Keratinocyte (primary cell): ENCODE measurements at regions not wholly inside any gene's neighbourhood (a gene's known extent, or its start where the extent isn't known, plus 50 kb on each side); places are given as distances from the start of the nearest gene placed in this dataset.

Experiments used
- DNase-seq: peaks from one replicate; pipeline ENCODE4 v3.0.0-alpha.2; 2011; ENCODE audit warnings: low read depth, missing footprints, low spot score
- FAIRE-seq: peaks from 2 replicates; lab custom pipeline; 2011; peaks lifted over from hg19 to GRCh38; lab: Jason Lieb, UNC
- H2AFZ ChIP-seq: 2 replicates; pipeline ENCODE4 v1.6.0; 2012; ENCODE audit warnings: low read length, control low read depth, inconsistent platforms; ENCODE audit not compliant: control insufficient read depth
- H3K27ac ChIP-seq: 2 replicates; pipeline ENCODE4 v1.5.1; 2011; ENCODE audit warnings: low read length; ENCODE audit not compliant: control insufficient read depth, insufficient read depth
- H3K27me3 ChIP-seq: 3 replicates; pipeline ENCODE4 v1.6.0; 2011; ENCODE audit warnings: low read length; ENCODE audit not compliant: control insufficient read depth, insufficient read depth; ENCODE audit errors: extremely low read depth
- H3K36me3 ChIP-seq, 2 experiments: 2 replicates in 1 of 2; 3 replicates in 1 of 2; pipeline ENCODE4 v1.5.1; 2011; ENCODE audit warnings: low read length in 2 of 2, mild to moderate bottlenecking in 1 of 2; ENCODE audit not compliant: control insufficient read depth in 2 of 2, insufficient read depth in 2 of 2; ENCODE audit errors: extremely low read depth in 1 of 2
- H3K4me1 ChIP-seq: 3 replicates; pipeline ENCODE4 v1.5.1; 2011; ENCODE audit warnings: low read length; ENCODE audit not compliant: control insufficient read depth, insufficient read depth; ENCODE audit errors: extremely low read depth
- H3K4me2 ChIP-seq: 3 replicates; pipeline ENCODE4 v1.6.0; 2011; ENCODE audit warnings: low read depth, low read length; ENCODE audit not compliant: control insufficient read depth, insufficient read depth; ENCODE audit errors: extremely low read depth
- H3K4me3 ChIP-seq, 3 experiments: fragments of 200-600 bp in 1 of 3; sonication (generic) in 1 of 3; 2 replicates in 2 of 3; 3 replicates in 1 of 3; pipeline ENCODE4 v1.5.1; 2011 to 2016; ENCODE audit warnings: low read length in 3 of 3, mild to moderate bottlenecking in 3 of 3, control low read depth in 2 of 3, inconsistent platforms in 1 of 3, low read depth in 1 of 3, mixed read lengths in 1 of 3, mixed run types in 1 of 3, moderate library complexity in 1 of 3; ENCODE audit not compliant: control insufficient read depth in 2 of 3, insufficient read depth in 2 of 3; ENCODE audit errors: extremely low read depth in 1 of 3
- H3K79me2 ChIP-seq: 2 replicates; pipeline ENCODE4 v1.6.0; 2012; ENCODE audit warnings: low read length; ENCODE audit not compliant: control insufficient read depth, insufficient read depth
- H3K9ac ChIP-seq: 3 replicates; pipeline ENCODE4 v1.6.0; 2011; ENCODE audit warnings: low read length; ENCODE audit not compliant: control insufficient read depth, insufficient read depth; ENCODE audit errors: extremely low read depth
- H3K9me1 ChIP-seq: 3 replicates; pipeline ENCODE4 v1.6.0; 2011; ENCODE audit warnings: low read length; ENCODE audit not compliant: control insufficient read depth, insufficient read depth; ENCODE audit errors: extremely low read depth
- H3K9me3 ChIP-seq: 2 replicates; pipeline ENCODE4 v1.5.1; 2012; ENCODE audit warnings: low read depth, low read length; ENCODE audit not compliant: control insufficient read depth
- H4K20me1 ChIP-seq: 3 replicates; pipeline ENCODE4 v1.6.0; 2011; ENCODE audit warnings: low read length; ENCODE audit not compliant: control insufficient read depth, insufficient read depth; ENCODE audit errors: extremely low read depth
- EZH2 ChIP-seq: IDR thresholded peaks from one replicate; pipeline ENCODE4 v1.6.1; 2012; ENCODE audit warnings: inconsistent platforms, mild to moderate bottlenecking, low read length, moderate library complexity
- dilution Hi-C: fragments of 300-500 bp; cut with MboI; formaldehyde crosslinking; loops from one replicate; pipeline ENCODE4 v1.7.0; 2020; ENCODE audit warnings: low sequenced_read_pairs; ENCODE audit not compliant: extremely low pct_ligation_motif_present
- TF ChIP-seq, protein P1 (sequence below), 3 experiments: IDR thresholded peaks in 1 of 3; conservative IDR thresholded peaks in 1 of 3; optimal IDR thresholded peaks in 1 of 3; 2 replicates in 2 of 3; 3 replicates in 1 of 3; pipeline versions ENCODE3 to v1.5.1; 2011; ENCODE audit warnings: low read length in 3 of 3, mild to moderate bottlenecking in 3 of 3, moderate library complexity in 2 of 3, control low read depth in 1 of 3, inconsistent platforms in 1 of 3; ENCODE audit not compliant: insufficient read depth in 2 of 3; ENCODE audit errors: extremely low read depth in 1 of 3

DNA sequence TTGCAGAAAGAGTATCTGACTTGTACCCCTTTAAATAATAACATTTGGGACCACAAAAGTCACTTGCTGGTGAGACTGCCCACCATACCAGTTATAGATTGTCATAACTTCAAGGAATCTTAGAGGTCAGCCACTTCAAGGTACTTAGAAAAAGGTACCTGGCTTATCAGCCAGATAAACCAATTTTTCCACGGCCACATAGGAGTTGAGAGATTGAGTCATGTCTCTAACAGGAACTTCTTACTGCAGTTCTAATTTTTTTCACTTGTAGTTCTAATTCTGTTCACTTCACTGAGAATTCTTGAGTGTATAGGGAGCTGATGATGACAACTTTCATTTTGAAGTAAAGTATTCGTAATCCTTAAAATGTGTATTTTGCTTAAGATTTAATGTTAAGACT lies 317.1 kb upstream of the CBLB start:
- no peak overlapping the region for H3K9ac ChIP-seq
- H3K9me3 ChIP-seq: no peaks in the 10 kb centered on the region
- no peak for DNase-seq
- no peaks in the 10 kb centered on the region for H3K36me3 ChIP-seq
- H3K27ac ChIP-seq: no peak overlapping the region
- no peak overlapping the region for H3K4me3 ChIP-seq
- FAIRE-seq: no peak
- no peak overlapping the region for H3K4me2 ChIP-seq
- no peaks in the 10 kb centered on the region for H3K79me2 ChIP-seq
- no peaks in the 10 kb centered on the region for H3K9me1 ChIP-seq
- TF ChIP-seq EZH2: no peak
- TF ChIP-seq, protein P1, sequence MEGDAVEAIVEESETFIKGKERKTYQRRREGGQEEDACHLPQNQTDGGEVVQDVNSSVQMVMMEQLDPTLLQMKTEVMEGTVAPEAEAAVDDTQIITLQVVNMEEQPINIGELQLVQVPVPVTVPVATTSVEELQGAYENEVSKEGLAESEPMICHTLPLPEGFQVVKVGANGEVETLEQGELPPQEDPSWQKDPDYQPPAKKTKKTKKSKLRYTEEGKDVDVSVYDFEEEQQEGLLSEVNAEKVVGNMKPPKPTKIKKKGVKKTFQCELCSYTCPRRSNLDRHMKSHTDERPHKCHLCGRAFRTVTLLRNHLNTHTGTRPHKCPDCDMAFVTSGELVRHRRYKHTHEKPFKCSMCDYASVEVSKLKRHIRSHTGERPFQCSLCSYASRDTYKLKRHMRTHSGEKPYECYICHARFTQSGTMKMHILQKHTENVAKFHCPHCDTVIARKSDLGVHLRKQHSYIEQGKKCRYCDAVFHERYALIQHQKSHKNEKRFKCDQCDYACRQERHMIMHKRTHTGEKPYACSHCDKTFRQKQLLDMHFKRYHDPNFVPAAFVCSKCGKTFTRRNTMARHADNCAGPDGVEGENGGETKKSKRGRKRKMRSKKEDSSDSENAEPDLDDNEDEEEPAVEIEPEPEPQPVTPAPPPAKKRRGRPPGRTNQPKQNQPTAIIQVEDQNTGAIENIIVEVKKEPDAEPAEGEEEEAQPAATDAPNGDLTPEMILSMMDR (optimal IDR thresholded peaks at IDR 0.05 in 1 of 3, IDR thresholded peaks at IDR 0.05 in 1 of 3, conservative IDR thresholded peaks at IDR 0.05 in 1 of 3; ENCODE audit: extremely low read depth in 1 of 3, insufficient read depth in 2 of 3, low read length in 3 of 3): no peak
- peaks cover 6% of the 10 kb centered on the region for H3K4me1 ChIP-seq
- no peaks in the 10 kb centered on the region for H3K27me3 ChIP-seq
- no peak overlapping the region for H2AFZ ChIP-seq
- dilution Hi-C loops: no loop called here
- H4K20me1 ChIP-seq: no peaks in the 10 kb centered on the region

GRCh38 chr3:106190296-106190695 lies 321.5 kb upstream of the CBLB start:
- H3K9me3 ChIP-seq: no peaks in the 10 kb centered on the region
- dilution Hi-C loops: no loop called here
- no peak overlapping the region for H2AFZ ChIP-seq
- no peak overlapping the region for H3K27ac ChIP-seq
- H3K4me2 ChIP-seq: no peak overlapping the region
- H3K9me1 ChIP-seq: no peaks in the 10 kb centered on the region
- H4K20me1 ChIP-seq: no peaks in the 10 kb centered on the region
- H3K36me3 ChIP-seq: no peaks in the 10 kb centered on the region
- no peaks in the 10 kb centered on the region for H3K27me3 ChIP-seq
- no peak overlapping the region for H3K9ac ChIP-seq
- FAIRE-seq: no peak
- no peak overlapping the region for H3K4me3 ChIP-seq
- H3K79me2 ChIP-seq: no peaks in the 10 kb centered on the region
- TF ChIP-seq EZH2: no peak
- TF ChIP-seq, protein P1 (optimal IDR thresholded peaks at IDR 0.05 in 1 of 3, IDR thresholded peaks at IDR 0.05 in 1 of 3, conservative IDR thresholded peaks at IDR 0.05 in 1 of 3; ENCODE audit: extremely low read depth in 1 of 3, insufficient read depth in 2 of 3, low read length in 3 of 3): no peak
- H3K4me1 ChIP-seq: no peaks in the 10 kb centered on the region
- no peak for DNase-seq
